Glutamatergic neuron (in vitro differentiated cells): ENCODE measurements at regions not wholly inside any gene's neighbourhood (a gene's known extent, or its start where the extent isn't known, plus 50 kb on each side); places are given as distances from the start of the nearest gene placed in this dataset.

Experiments used
- DNase-seq: peaks from one replicate; pipeline ENCODE4 v3.0.0; 2022
- H3K27ac Mint-ChIP-seq: one replicate; pipeline ENCODE4 v1.8.0; 2020; ENCODE audit warnings: mild to moderate bottlenecking, mixed read lengths, inconsistent platforms; ENCODE audit not compliant: unreplicated experiment
- H3K27me3 Mint-ChIP-seq: one replicate; pipeline ENCODE4 v1.8.0; 2020; ENCODE audit warnings: mild to moderate bottlenecking, moderate library complexity, mixed read lengths, inconsistent platforms; ENCODE audit not compliant: unreplicated experiment
- H3K36me3 Mint-ChIP-seq: one replicate; pipeline ENCODE4 v1.8.0; 2020; ENCODE audit warnings: mild to moderate bottlenecking, mixed read lengths, inconsistent platforms; ENCODE audit not compliant: unreplicated experiment
- H3K4me1 Mint-ChIP-seq: one replicate; pipeline ENCODE4 v1.8.0; 2020; ENCODE audit warnings: mild to moderate bottlenecking, low read depth, mixed read lengths, inconsistent platforms; ENCODE audit not compliant: unreplicated experiment
- H3K4me3 Mint-ChIP-seq: one replicate; pipeline ENCODE4 v1.8.0; 2020; ENCODE audit warnings: mild to moderate bottlenecking, mixed read lengths, inconsistent platforms; ENCODE audit not compliant: unreplicated experiment
- H3K9me3 Mint-ChIP-seq: one replicate; pipeline ENCODE4 v1.8.0; 2020; ENCODE audit warnings: mild to moderate bottlenecking, moderate library complexity, mixed read lengths, inconsistent platforms; ENCODE audit not compliant: unreplicated experiment
- CTCF ChIP-seq: fragments of 200-600 bp; sonication (generic); IDR thresholded peaks from one replicate; pipeline ENCODE4 v1.5.0; 2021; ENCODE audit not compliant: partially characterized antibody, unreplicated experiment

- TF ChIP-seq CTCF, result no peak
- DNase-seq, result no peak
- peaks cover 4% of the 10 kb centered on the region for H3K27me3 Mint-ChIP-seq
- no peak overlapping the region for H3K27ac Mint-ChIP-seq
- no peak overlapping the region for H3K4me3 Mint-ChIP-seq
- H3K36me3 Mint-ChIP-seq, result peaks cover 5% of the 10 kb centered on the region
- no peaks in the 10 kb centered on the region for H3K9me3 Mint-ChIP-seq
- no peaks in the 10 kb centered on the region for H3K4me1 Mint-ChIP-seq
Measured at GRCh38 chr1:115467790-115468189, 129.7 kb upstream of the NGF start.

- Mint-ChIP-seq H3K9me3 (no peaks in the 10 kb centered on the region), H3K36me3 (peaks cover 3% of the 10 kb centered on the region), H3K27ac (no peak overlapping the region), H3K27me3 (peaks cover 3% of the 10 kb centered on the region), H3K4me3 (no peak overlapping the region), H3K4me1 (no peaks in the 10 kb centered on the region)
- DNase-seq, result no peak
- TF ChIP-seq CTCF, result no peak
Measured at GRCh38 chr1:115467196-115467595, 129.1 kb upstream of the NGF start.

- Mint-ChIP-seq H3K27me3 (peaks cover 2% of the 10 kb centered on the region), H3K36me3 (no peaks in the 10 kb centered on the region), H3K9me3 (no peaks in the 10 kb centered on the region), H3K27ac (no peak overlapping the region), H3K4me3 (no peak overlapping the region), H3K4me1 (no peaks in the 10 kb centered on the region)
- no peak for TF ChIP-seq CTCF
- no peak for DNase-seq
Measured at GRCh38 chr1:115466433-115466832, 128.4 kb upstream of the NGF start.

DNA sequence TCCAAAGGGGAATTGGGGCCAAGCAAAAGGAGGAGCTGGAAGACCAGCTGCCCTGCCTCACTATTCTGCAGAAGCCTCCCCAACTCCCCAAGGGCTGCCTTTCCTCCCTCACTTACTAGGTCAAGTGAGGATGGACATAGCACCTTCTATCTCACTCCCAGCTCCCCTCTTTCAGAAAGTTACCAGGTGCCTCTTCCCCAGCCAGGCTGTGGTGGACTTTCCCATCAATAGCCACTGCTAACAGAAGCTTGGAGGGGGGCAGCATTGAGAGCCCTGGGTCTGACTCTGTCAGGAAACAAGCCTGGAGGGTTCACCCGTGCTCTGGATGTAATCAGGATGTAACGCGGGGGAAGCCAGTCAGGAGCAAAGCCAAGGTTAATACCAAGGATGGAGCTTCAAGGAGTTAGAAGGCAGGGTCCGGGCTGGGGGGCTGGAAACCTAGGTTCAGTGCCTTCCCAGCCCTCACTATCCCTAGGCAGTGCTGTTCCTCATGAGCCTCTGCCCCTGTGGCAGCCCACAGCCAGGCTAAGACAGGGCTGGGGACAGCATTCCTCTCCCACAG is 127.8 kb upstream of the NGF start:
- TF ChIP-seq CTCF, result no peak
- Mint-ChIP-seq H3K36me3 (no peaks in the 10 kb centered on the region), H3K27me3 (peaks cover 2% of the 10 kb centered on the region), H3K9me3 (no peaks in the 10 kb centered on the region), H3K27ac (no peak overlapping the region), H3K4me1 (no peaks in the 10 kb centered on the region), H3K4me3 (no peak overlapping the region)
- DNase-seq, result no peak

- Mint-ChIP-seq H3K4me3 (no peak overlapping the region), H3K36me3 (no peaks in the 10 kb centered on the region), H3K27ac (no peak overlapping the region), H3K27me3 (no peaks in the 10 kb centered on the region), H3K4me1 (no peaks in the 10 kb centered on the region), H3K9me3 (no peaks in the 10 kb centered on the region)
- no peak for TF ChIP-seq CTCF
- DNase-seq, result no peak
Measured at GRCh38 chr1:115463347-115463746, 125.3 kb upstream of the NGF start.
